Breast epithelium (tissue), 3 donors: ENCODE measurements at regions not wholly inside any gene's neighbourhood (a gene's known extent, or its start where the extent isn't known, plus 50 kb on each side); places are given as distances from the start of the nearest gene placed in this dataset.

Experiments
- CTCF ChIP-seq, 3 donors: fragments of 450-650 bp; IDR thresholded peaks; one replicate each; pipeline ENCODE4 v1.5.1; 2016 to 2017; ENCODE audit warnings: antibody characterized with exemption in 3 of 3, mild to moderate bottlenecking in 3 of 3, moderate library complexity in 3 of 3
- POLR2A ChIP-seq: fragments of 450-650 bp; IDR thresholded peaks from one replicate; pipeline ENCODE4 v1.6.1; 2016; ENCODE audit warnings: antibody characterized with exemption, mild to moderate bottlenecking, moderate library complexity
- POLR2AphosphoS5 ChIP-seq, 3 donors: sonication (generic); formaldehyde crosslinking; IDR thresholded peaks; one replicate each; pipeline ENCODE4 v1.6.1; 2017; ENCODE audit warnings: antibody characterized with exemption in 3 of 3

- TF ChIP-seq CTCF (IDR thresholded peaks at IDR 0.05) (no peak), POLR2AphosphoS5 (IDR thresholded peaks at IDR 0.05) (no peak), POLR2A (no peak)
These were observed 416.1 kb downstream of the ATP23 start for GRCh38 chr12:58357511-58357910.
